ENCODE measurements at regions not wholly inside any gene's neighbourhood (a gene's known extent, or its start where the extent isn't known, plus 50 kb on each side); places are given as distances from the start of the nearest gene placed in this dataset.
"Not testable (repeated sequence)": the region's sequence is repeated elsewhere in the genome, so short reads cannot be mapped to it uniquely, and the experiment has no call there.

DNA sequence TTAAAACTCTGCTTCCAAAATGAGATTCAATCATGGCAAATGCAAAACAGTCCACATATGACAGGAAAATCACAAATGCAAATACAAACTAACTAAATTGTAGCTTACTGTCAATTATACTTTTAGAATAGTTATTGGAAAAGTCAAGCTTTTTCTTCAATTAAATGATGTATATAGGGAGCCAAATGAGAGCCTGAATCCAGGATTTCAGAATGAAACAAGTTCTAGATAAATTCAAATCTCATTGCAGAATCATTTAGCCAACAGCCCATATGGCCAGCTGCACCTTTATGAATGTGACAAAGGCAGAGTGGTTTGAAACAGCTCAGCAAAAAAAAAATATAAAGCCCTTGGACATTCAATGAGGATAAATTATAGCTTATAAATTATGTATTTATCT lies 82.2 kb upstream of the SCIN start:
- Histone ChIP-seq H3K27me3 (ENCODE audit: control insufficient read depth in 1 of 2, insufficient read depth in 2 of 2, low read length in 2 of 2) (no peaks in the 10 kb centered on the region), H3K9me3 (ENCODE audit: control insufficient read depth in 1 of 2, low read length in 2 of 2) (no peaks in the 10 kb centered on the region), H3K27ac (ENCODE audit: low read depth, low read length) (no peak overlapping the region), H3K4me3 (ENCODE audit: low read depth in 1 of 2, low read length in 2 of 2) (no peak overlapping the region), H3K4me1 (ENCODE audit: control insufficient read depth in 1 of 2, insufficient read depth in 2 of 2, low read length in 2 of 2) (no peaks in the 10 kb centered on the region), H3K9ac (ENCODE audit: low read depth in 1 of 2, low read length in 2 of 2) (no peak overlapping the region), H3K36me3 (ENCODE audit: control insufficient read depth in 1 of 2, insufficient read depth in 2 of 2, low read length in 2 of 2) (no peaks in the 10 kb centered on the region)

DNA sequence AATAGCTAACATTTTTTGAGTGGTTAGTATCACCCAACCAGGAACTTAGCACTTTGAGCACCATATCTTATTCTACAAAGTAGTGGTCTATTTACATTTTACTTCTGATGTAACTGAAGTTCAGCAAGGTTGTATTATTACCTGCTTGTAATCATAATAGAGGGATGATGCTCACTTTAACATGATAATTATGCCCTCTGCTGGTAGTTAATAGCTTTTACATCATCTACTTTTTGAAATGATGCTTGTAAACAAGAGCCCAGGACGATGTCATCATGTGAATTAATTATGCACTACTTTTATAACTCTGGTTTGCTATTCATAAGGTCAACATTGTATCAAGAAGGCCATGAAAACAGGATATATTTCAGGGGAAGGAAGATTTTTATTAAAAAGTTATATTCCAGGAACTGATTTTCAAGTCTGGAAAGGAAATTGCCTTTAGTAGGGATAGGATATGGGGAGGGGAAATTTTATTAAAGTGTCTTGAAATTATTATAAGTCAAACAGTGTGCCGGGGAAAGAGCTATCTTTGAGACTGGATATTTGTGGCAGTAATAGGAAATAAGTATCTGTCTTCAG lies 80.3 kb upstream of the SCIN start:
- no peaks in the 10 kb centered on the region for H3K4me1 ChIP-seq (ENCODE audit: control insufficient read depth in 1 of 2, insufficient read depth in 2 of 2, low read length in 2 of 2)
- H3K9me3 ChIP-seq (ENCODE audit: control insufficient read depth in 1 of 2, low read length in 2 of 2), result no peaks in the 10 kb centered on the region
- no peaks in the 10 kb centered on the region for H3K27me3 ChIP-seq (ENCODE audit: control insufficient read depth in 1 of 2, insufficient read depth in 2 of 2, low read length in 2 of 2)
- H3K9ac ChIP-seq (ENCODE audit: low read depth in 1 of 2, low read length in 2 of 2), result no peak overlapping the region
- H3K36me3 ChIP-seq (ENCODE audit: control insufficient read depth in 1 of 2, insufficient read depth in 2 of 2, low read length in 2 of 2), result no peaks in the 10 kb centered on the region
- no peak overlapping the region for H3K27ac ChIP-seq (ENCODE audit: low read depth, low read length)
- no peak overlapping the region for H3K4me3 ChIP-seq (ENCODE audit: low read depth in 1 of 2, low read length in 2 of 2)

DNA sequence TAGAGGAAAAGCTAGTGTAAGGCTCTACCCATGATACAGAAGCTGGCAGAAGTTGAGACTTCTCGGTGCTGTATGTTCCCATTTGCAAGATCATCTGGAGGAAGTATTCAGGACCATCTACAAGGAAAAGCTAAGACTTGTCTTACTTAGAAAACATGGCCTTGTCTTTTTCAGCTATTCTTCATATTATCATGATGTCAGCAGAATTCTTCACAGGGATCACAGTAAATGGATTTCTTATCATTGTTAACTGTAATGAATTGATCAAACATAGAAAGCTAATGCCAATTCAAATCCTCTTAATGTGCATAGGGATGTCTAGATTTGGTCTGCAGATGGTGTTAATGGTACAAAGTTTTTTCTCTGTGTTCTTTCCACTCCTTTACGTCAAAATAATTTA lies 79.6 kb upstream of the SCIN start:
- no peaks in the 10 kb centered on the region for H3K4me1 ChIP-seq (ENCODE audit: control insufficient read depth in 1 of 2, insufficient read depth in 2 of 2, low read length in 2 of 2)
- no peak overlapping the region for H3K27ac ChIP-seq (ENCODE audit: low read depth, low read length)
- H3K9me3 ChIP-seq (ENCODE audit: control insufficient read depth in 1 of 2, low read length in 2 of 2), result no peaks in the 10 kb centered on the region
- H3K9ac ChIP-seq (ENCODE audit: low read depth in 1 of 2, low read length in 2 of 2), result no peak overlapping the region
- no peak overlapping the region for H3K4me3 ChIP-seq (ENCODE audit: low read depth in 1 of 2, low read length in 2 of 2)
- no peaks in the 10 kb centered on the region for H3K27me3 ChIP-seq (ENCODE audit: control insufficient read depth in 1 of 2, insufficient read depth in 2 of 2, low read length in 2 of 2)
- H3K36me3 ChIP-seq (ENCODE audit: control insufficient read depth in 1 of 2, insufficient read depth in 2 of 2, low read length in 2 of 2), result no peaks in the 10 kb centered on the region

DNA sequence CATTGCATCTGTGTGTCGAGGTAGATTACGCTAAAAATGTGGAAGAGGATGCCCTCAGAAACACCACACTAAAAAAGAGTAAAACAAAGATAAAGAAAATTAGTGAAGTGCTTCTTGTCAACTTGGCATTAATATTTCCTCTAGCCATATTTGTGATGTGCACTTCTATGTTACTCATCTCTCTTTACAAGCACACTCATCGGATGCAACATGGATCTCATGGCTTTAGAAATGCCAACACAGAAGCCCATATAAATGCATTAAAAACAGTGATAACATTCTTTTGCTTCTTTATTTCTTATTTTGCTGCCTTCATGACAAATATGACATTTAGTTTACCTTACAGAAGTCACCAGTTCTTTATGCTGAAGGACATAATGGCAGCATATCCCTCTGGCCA lies 79.0 kb upstream of the SCIN start:
- Histone ChIP-seq H3K9me3 (ENCODE audit: control insufficient read depth in 1 of 2, low read length in 2 of 2) (no peaks in the 10 kb centered on the region), H3K4me1 (ENCODE audit: control insufficient read depth in 1 of 2, insufficient read depth in 2 of 2, low read length in 2 of 2) (no peaks in the 10 kb centered on the region), H3K27me3 (ENCODE audit: control insufficient read depth in 1 of 2, insufficient read depth in 2 of 2, low read length in 2 of 2) (no peaks in the 10 kb centered on the region), H3K36me3 (ENCODE audit: control insufficient read depth in 1 of 2, insufficient read depth in 2 of 2, low read length in 2 of 2) (no peaks in the 10 kb centered on the region), H3K4me3 (ENCODE audit: low read depth in 1 of 2, low read length in 2 of 2) (no peak overlapping the region), H3K27ac (ENCODE audit: low read depth, low read length) (no peak overlapping the region), H3K9ac (ENCODE audit: low read depth in 1 of 2, low read length in 2 of 2) (no peak overlapping the region)

DNA sequence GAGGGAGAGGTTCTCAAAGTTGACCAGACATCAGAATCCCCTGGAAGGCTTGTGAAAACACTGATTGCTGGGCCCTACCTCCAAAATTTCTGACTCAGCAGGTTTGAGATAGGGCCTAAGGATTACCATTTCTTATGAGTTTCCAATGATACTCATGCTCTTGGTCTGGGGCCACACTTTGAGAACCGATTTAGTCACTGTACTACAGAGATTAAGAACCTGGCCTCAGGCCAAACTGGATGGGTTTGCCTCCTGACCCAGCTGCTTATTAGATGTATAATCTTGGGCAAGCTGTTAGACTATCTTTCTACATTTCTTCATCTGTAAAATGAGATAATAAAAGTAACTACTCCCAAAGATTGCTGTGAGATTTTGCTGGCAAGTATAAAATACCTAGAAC lies 77.1 kb upstream of the SCIN start:
- H3K36me3 ChIP-seq (ENCODE audit: control insufficient read depth in 1 of 2, insufficient read depth in 2 of 2, low read length in 2 of 2), result no peaks in the 10 kb centered on the region
- no peaks in the 10 kb centered on the region for H3K27me3 ChIP-seq (ENCODE audit: control insufficient read depth in 1 of 2, insufficient read depth in 2 of 2, low read length in 2 of 2)
- no peaks in the 10 kb centered on the region for H3K4me1 ChIP-seq (ENCODE audit: control insufficient read depth in 1 of 2, insufficient read depth in 2 of 2, low read length in 2 of 2)
- H3K4me3 ChIP-seq (ENCODE audit: low read depth in 1 of 2, low read length in 2 of 2), result no peak overlapping the region
- no peak overlapping the region for H3K9ac ChIP-seq (ENCODE audit: low read depth in 1 of 2, low read length in 2 of 2)
- no peak overlapping the region for H3K27ac ChIP-seq (ENCODE audit: low read depth, low read length)
- no peaks in the 10 kb centered on the region for H3K9me3 ChIP-seq (ENCODE audit: control insufficient read depth in 1 of 2, low read length in 2 of 2)

DNA sequence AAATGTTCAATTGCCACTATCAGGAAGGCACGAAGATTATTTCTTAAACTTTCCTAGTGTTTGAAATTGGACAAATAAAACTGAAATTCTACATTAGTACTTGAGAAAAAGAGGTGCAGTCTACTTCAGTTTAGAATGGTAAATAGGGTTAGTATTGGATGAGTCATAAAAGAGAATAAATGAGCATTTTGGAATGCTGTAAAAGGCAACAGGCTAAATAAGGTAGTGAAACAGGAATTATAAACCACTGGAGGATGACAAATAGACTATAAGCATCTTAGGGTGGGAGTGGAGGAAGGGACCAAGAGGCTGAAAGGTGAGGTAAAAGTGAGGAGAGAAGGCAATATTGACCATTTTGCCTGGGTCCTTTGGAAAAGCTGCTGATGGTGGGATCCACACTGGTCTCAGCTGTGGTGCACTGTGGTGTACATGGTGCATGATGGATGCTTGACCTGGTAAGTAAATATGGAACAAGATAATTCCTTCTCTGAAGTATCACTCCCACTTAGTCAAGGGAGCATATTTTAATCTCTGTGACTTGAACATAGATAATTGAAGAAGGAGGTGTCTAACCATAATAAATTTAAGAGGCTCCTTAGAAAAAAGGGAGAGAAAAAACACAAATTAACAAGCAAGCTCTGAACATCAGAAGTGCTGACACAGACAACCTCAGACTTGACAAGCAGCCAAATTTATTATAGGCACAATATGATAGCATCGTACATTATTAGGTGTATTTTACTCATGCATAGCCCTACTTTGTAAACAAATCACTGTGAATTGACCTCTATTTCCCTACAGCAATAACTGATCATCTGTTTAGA lies 76.4 kb upstream of the SCIN start:
- Histone ChIP-seq H3K27ac (ENCODE audit: low read depth, low read length) (no peak overlapping the region), H3K9ac (ENCODE audit: low read depth in 1 of 2, low read length in 2 of 2) (no peak overlapping the region), H3K36me3 (ENCODE audit: control insufficient read depth in 1 of 2, insufficient read depth in 2 of 2, low read length in 2 of 2) (no peaks in the 10 kb centered on the region), H3K27me3 (ENCODE audit: control insufficient read depth in 1 of 2, insufficient read depth in 2 of 2, low read length in 2 of 2) (no peaks in the 10 kb centered on the region), H3K4me3 (ENCODE audit: low read depth in 1 of 2, low read length in 2 of 2) (no peak overlapping the region), H3K4me1 (ENCODE audit: control insufficient read depth in 1 of 2, insufficient read depth in 2 of 2, low read length in 2 of 2) (no peaks in the 10 kb centered on the region), H3K9me3 (ENCODE audit: control insufficient read depth in 1 of 2, low read length in 2 of 2) (no peaks in the 10 kb centered on the region)

DNA sequence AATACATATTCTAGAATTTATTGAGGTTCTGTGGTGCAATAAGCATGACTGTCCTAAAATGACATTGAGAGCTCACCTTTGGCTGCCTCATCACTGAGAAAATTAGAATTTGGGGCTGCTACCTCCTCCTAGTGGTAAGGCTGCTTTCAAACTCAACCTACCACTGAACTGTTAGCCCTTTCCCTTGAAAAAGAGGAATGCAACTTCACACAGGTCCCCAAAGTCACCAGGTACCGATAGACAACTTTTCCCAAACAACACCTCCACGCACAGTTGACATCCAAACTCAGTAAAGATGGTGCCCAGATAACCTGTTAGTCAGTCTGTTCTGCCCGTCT lies 75.9 kb upstream of the SCIN start:
- no peak overlapping the region for H3K4me3 ChIP-seq (ENCODE audit: low read depth in 1 of 2, low read length in 2 of 2)
- no peak overlapping the region for H3K9ac ChIP-seq (ENCODE audit: low read depth in 1 of 2, low read length in 2 of 2)
- H3K36me3 ChIP-seq (ENCODE audit: control insufficient read depth in 1 of 2, insufficient read depth in 2 of 2, low read length in 2 of 2), result no peaks in the 10 kb centered on the region
- no peaks in the 10 kb centered on the region for H3K4me1 ChIP-seq (ENCODE audit: control insufficient read depth in 1 of 2, insufficient read depth in 2 of 2, low read length in 2 of 2)
- no peaks in the 10 kb centered on the region for H3K9me3 ChIP-seq (ENCODE audit: control insufficient read depth in 1 of 2, low read length in 2 of 2)
- H3K27ac ChIP-seq (ENCODE audit: low read depth, low read length), result no peak overlapping the region
- no peaks in the 10 kb centered on the region for H3K27me3 ChIP-seq (ENCODE audit: control insufficient read depth in 1 of 2, insufficient read depth in 2 of 2, low read length in 2 of 2)

DNA sequence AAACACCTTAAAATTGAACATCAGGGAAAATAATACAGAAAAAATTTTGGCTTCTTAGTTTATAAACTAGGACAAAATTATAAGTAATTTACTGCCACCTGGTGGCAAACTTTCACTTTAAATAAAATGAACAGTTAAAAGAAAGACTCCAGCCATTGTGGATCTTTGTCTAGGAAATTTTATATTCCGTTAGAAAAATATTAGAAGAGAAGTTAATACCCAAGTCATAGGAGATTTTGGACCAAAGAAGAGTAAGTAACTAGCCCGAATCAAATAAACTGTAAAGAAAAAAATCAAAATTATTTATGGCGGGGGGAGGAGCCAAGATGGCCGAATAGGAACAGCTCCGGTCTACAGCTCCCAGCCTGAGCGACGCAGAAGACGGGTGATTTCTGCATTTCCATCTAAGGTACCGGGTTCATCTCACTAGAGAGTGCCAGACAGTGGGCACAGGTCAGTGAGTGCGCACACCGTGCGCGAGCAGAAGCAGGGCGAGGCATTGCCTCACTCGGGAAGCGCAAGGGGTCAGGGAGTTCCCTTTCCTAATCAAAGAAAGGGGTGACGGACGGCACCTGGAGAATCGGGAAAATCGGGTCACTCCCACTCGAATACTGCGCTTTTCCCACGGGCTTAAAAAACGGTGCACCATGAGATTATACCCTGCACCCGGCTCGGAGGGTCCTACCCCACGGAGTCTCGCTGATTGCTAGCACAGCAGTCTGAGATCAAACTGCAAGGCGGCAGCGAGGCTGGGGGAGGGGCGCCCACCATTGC lies 73.4 kb upstream of the SCIN start:
- H3K4me1 ChIP-seq (ENCODE audit: control insufficient read depth in 1 of 2, insufficient read depth in 2 of 2, low read length in 2 of 2); H3K27me3 ChIP-seq (ENCODE audit: control insufficient read depth in 1 of 2, insufficient read depth in 2 of 2, low read length in 2 of 2); H3K36me3 ChIP-seq (ENCODE audit: control insufficient read depth in 1 of 2, insufficient read depth in 2 of 2, low read length in 2 of 2); H3K27ac ChIP-seq (ENCODE audit: low read depth, low read length); H3K9me3 ChIP-seq (ENCODE audit: control insufficient read depth in 1 of 2, low read length in 2 of 2); H3K9ac ChIP-seq (ENCODE audit: low read depth in 1 of 2, low read length in 2 of 2): not testable (repeated sequence)
- peak overlapping the region in 1 of 2 donors; percentile 21 for H3K4me3 ChIP-seq (ENCODE audit: low read depth in 1 of 2, low read length in 2 of 2)

DNA sequence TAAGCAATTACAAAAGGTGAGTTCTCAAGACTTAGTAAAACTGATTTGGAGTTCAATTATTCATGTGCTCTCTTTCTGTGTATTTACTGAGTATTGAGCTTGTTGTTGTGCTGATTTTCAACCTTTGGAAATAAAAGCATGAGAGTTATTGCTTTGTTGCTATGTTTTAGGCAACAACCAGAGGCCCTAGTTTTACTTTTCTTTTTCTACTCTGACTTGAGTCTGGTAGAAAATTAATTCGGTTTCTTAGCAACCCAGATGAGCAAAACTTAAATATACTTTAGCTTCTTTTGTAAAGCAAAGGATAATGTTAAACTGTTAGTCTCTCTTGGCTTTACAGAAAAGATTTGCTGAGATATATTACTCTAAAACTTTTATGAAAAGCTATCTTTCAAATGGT lies 66.4 kb upstream of the SCIN start:
- Histone ChIP-seq H3K36me3 (ENCODE audit: control insufficient read depth in 1 of 2, insufficient read depth in 2 of 2, low read length in 2 of 2) (no peaks in the 10 kb centered on the region), H3K27me3 (ENCODE audit: control insufficient read depth in 1 of 2, insufficient read depth in 2 of 2, low read length in 2 of 2) (no peaks in the 10 kb centered on the region), H3K4me3 (ENCODE audit: low read depth in 1 of 2, low read length in 2 of 2) (no peak overlapping the region), H3K4me1 (ENCODE audit: control insufficient read depth in 1 of 2, insufficient read depth in 2 of 2, low read length in 2 of 2) (no peaks in the 10 kb centered on the region), H3K9me3 (ENCODE audit: control insufficient read depth in 1 of 2, low read length in 2 of 2) (no peaks in the 10 kb centered on the region), H3K9ac (ENCODE audit: low read depth in 1 of 2, low read length in 2 of 2) (no peak overlapping the region), H3K27ac (ENCODE audit: low read depth, low read length) (no peak overlapping the region)

DNA sequence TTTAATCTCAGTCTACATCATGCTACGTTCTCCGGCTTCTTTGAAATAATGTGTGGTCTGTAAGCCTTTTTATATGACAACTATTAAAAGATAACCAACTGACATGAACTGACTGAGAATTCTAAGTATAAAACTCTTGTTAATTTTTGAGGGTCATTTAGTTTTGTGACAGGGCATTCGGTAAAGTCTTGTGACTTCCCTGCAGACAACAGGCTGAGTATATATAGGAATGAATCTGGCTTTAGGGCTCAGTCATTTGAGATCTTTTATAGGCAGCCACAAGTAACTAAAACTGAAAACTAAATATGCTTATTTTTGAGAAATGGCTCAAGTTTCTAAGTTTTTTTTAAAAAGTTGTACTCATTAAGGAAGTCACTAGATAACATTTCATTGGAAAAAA lies 62.5 kb upstream of the SCIN start:
- Histone ChIP-seq H3K9me3 (ENCODE audit: control insufficient read depth in 1 of 2, low read length in 2 of 2) (no peaks in the 10 kb centered on the region), H3K4me1 (ENCODE audit: control insufficient read depth in 1 of 2, insufficient read depth in 2 of 2, low read length in 2 of 2) (no peaks in the 10 kb centered on the region), H3K36me3 (ENCODE audit: control insufficient read depth in 1 of 2, insufficient read depth in 2 of 2, low read length in 2 of 2) (no peaks in the 10 kb centered on the region), H3K4me3 (ENCODE audit: low read depth in 1 of 2, low read length in 2 of 2) (no peak overlapping the region), H3K27ac (ENCODE audit: low read depth, low read length) (no peak overlapping the region), H3K9ac (ENCODE audit: low read depth in 1 of 2, low read length in 2 of 2) (no peak overlapping the region), H3K27me3 (ENCODE audit: control insufficient read depth in 1 of 2, insufficient read depth in 2 of 2, low read length in 2 of 2) (no peaks in the 10 kb centered on the region)

Measured in duodenal mucosa (tissue), 2 donors.